Mesothelial cell of epicardium (in vitro differentiated cells): ENCODE measurements at regions not wholly inside any gene's neighbourhood (a gene's known extent, or its start where the extent isn't known, plus 50 kb on each side); places are given as distances from the start of the nearest gene placed in this dataset.

Experiments used
- DNase-seq, 2 experiments: peaks; one replicate each; pipeline ENCODE4 v3.0.0; 2021; ENCODE audit warnings: low spot score in 2 of 2; ENCODE audit not compliant: unreplicated experiment in 2 of 2
- H3K27ac Mint-ChIP-seq: 2 replicates; pipeline ENCODE4 v1.8.0; 2021; ENCODE audit warnings: mixed read lengths
- H3K27me3 Mint-ChIP-seq: 2 replicates; pipeline ENCODE4 v1.8.0; 2021; ENCODE audit warnings: low read depth, mixed read lengths
- H3K36me3 Mint-ChIP-seq: 2 replicates; pipeline ENCODE4 v1.8.0; 2021; ENCODE audit warnings: mixed read lengths
- H3K4me1 Mint-ChIP-seq: 2 replicates; pipeline ENCODE4 v1.8.0; 2021; ENCODE audit warnings: mixed read lengths
- H3K4me3 Mint-ChIP-seq: 2 replicates; pipeline ENCODE4 v1.8.0; 2021; ENCODE audit warnings: mild to moderate bottlenecking, moderate library complexity, mixed read lengths
- H3K9me3 Mint-ChIP-seq: 2 replicates; pipeline ENCODE4 v1.8.0; 2021; ENCODE audit warnings: mixed read lengths
- TF ChIP-seq, protein P1 (sequence below): fragments of 200-600 bp; sonication (generic); IDR thresholded peaks from one replicate; pipeline ENCODE4 v1.5.0; 2021; ENCODE audit warnings: antibody characterized with exemption; ENCODE audit not compliant: unreplicated experiment

DNA sequence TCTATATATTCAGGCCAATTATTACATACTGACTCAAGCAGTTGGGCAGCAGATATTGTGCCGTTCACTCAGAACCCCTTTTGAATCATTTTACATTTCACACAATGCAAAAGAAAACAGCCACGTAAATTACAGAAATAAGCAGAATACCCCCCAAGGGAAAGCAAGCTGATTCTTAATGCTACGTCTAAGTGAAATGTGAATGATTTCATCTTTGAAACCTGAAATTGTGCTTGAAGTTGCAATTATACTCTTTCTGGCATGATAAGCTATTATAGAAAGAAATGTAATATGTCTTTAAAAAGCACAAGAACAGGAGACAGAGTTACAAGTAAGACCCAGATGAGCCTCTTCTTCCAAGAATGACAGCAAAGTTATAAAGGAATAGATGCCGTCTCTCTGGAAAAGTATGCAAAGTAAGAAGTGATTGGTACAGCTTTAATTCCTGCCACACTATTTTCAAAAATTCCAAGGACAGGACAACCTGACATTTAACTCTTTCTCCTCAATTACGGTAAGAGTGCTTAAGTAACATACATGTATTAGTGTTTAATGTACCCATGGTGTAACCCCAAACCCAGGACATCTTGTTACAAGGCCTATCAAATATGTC, 891.5 kb upstream of the ADGRL2 start:
- no peaks in the 10 kb centered on the region for H3K9me3 Mint-ChIP-seq
- H3K27ac Mint-ChIP-seq = peak overlapping the region; percentile 55
- no peaks in the 10 kb centered on the region for H3K27me3 Mint-ChIP-seq
- H3K4me1 Mint-ChIP-seq = peaks cover 34% of the 10 kb centered on the region
- H3K4me3 Mint-ChIP-seq = no peak overlapping the region
- no peaks in the 10 kb centered on the region for H3K36me3 Mint-ChIP-seq
- DNase-seq = no peak
- TF ChIP-seq, protein P1, sequence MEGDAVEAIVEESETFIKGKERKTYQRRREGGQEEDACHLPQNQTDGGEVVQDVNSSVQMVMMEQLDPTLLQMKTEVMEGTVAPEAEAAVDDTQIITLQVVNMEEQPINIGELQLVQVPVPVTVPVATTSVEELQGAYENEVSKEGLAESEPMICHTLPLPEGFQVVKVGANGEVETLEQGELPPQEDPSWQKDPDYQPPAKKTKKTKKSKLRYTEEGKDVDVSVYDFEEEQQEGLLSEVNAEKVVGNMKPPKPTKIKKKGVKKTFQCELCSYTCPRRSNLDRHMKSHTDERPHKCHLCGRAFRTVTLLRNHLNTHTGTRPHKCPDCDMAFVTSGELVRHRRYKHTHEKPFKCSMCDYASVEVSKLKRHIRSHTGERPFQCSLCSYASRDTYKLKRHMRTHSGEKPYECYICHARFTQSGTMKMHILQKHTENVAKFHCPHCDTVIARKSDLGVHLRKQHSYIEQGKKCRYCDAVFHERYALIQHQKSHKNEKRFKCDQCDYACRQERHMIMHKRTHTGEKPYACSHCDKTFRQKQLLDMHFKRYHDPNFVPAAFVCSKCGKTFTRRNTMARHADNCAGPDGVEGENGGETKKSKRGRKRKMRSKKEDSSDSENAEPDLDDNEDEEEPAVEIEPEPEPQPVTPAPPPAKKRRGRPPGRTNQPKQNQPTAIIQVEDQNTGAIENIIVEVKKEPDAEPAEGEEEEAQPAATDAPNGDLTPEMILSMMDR = no peak

DNA sequence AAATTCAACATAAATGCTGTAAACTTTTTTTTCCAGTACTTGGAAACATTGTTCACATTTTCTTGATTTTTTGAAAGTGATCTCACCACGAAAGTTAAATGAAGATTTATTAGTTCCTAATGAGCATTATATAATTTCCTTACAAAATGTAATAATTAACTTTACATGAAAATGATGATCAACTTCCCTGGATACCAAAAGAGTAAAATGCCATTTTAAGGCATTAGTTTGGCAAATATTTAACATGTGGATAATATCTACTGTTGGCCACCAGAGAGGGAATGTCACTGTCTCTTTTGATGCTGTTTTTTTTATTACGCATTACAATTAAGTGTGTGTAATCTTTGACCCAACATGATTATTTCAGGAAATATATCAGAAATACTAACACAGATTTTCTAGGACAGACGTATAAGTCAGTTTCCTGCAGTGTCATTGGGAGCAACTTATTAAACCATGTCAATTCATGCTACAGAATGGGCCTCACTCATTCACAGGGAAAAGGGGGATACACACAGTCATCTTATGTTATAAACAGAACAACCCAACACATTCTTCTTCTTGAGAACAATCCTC, 903.9 kb upstream of the ADGRL2 start:
- no peak for DNase-seq
- no peaks in the 10 kb centered on the region for H3K27me3 Mint-ChIP-seq
- no peak overlapping the region for H3K27ac Mint-ChIP-seq
- no peaks in the 10 kb centered on the region for H3K36me3 Mint-ChIP-seq
- H3K4me1 Mint-ChIP-seq = peaks cover 42% of the 10 kb centered on the region
- TF ChIP-seq, protein P1 = no peak
- peaks cover 5% of the 10 kb centered on the region for H3K9me3 Mint-ChIP-seq
- H3K4me3 Mint-ChIP-seq = no peak overlapping the region

DNA sequence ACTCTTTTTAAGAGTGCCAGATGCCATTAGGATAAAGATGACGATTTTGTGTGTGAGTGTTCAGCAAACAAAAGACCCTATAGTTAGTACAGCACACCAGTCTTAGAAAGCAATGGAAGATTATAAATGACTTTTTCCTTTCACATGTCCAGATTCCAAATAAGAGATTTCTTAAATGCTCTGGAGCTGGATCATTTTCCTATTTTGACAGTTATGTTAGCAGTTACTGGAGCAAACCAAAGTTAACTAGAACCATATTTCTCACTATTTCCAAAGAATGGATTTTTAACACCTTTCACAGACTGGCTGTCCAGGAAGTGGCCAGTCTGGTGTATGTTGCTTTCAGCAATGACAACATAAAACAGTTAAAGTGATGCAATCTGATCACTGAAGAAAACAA, 905.8 kb upstream of the ADGRL2 start:
- Mint-ChIP-seq H3K27ac (peak overlapping the region; percentile 64), H3K9me3 (no peaks in the 10 kb centered on the region), H3K27me3 (no peaks in the 10 kb centered on the region), H3K4me1 (peaks cover 49% of the 10 kb centered on the region), H3K4me3 (no peak overlapping the region), H3K36me3 (no peaks in the 10 kb centered on the region)
- TF ChIP-seq, protein P1 = no peak
- DNase-seq = no peak

DNA sequence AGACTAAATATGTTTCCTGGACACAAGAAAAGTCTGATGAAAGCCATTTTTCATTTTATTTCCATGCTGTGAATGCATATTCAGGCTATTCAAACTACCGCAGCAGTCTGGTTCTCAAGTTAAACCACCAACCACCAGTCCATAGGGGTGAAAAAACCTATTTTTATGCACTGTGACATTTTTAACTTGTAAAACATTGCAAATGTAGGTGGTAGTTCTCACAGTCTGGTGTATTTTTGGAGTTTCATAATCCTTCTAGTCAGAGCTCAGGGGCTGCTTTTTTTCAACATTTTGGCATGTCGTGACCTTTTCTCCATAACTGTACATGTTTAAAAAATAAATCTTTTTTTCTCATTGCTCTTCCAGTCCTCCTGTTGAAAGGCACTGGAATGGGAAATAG, 907.6 kb upstream of the ADGRL2 start:
- Mint-ChIP-seq H3K27ac (peak overlapping the region; percentile 27), H3K27me3 (no peaks in the 10 kb centered on the region), H3K4me3 (peak overlapping the region; percentile 15)

DNA sequence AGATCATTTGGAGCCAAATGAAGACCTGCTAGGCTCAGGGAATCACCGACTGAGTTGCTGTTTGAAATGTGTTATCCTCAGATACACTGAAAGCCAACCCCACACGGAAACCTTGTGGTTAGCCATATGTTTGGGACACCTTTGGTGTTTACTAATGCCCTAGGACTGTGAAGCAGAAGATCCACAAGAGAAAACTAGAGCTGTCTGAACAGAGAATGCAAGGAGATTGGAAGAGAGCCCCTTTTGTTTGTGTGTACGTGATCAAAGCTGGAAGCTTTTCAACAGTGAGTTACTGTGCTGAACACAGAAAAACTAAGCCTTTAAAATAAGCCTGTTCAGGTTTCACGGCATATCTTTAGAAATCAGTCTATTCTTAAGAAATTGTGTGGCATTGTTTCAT, 908.2 kb upstream of the ADGRL2 start:
- Mint-ChIP-seq H3K4me1 (peaks cover 41% of the 10 kb centered on the region), H3K36me3 (no peaks in the 10 kb centered on the region), H3K9me3 (no peaks in the 10 kb centered on the region), H3K27ac (peak overlapping the region; percentile 94), H3K4me3 (no peak overlapping the region), H3K27me3 (no peaks in the 10 kb centered on the region)
- DNase-seq = no peak
- TF ChIP-seq, protein P1 = no peak

More for the DNA sequence above, 907.6 kb upstream of the ADGRL2 start:
- Mint-ChIP-seq H3K4me1 (peaks cover 41% of the 10 kb centered on the region), H3K36me3 (no peaks in the 10 kb centered on the region), H3K9me3 (no peaks in the 10 kb centered on the region)
- no peak for DNase-seq
- TF ChIP-seq, protein P1 = no peak

DNA sequence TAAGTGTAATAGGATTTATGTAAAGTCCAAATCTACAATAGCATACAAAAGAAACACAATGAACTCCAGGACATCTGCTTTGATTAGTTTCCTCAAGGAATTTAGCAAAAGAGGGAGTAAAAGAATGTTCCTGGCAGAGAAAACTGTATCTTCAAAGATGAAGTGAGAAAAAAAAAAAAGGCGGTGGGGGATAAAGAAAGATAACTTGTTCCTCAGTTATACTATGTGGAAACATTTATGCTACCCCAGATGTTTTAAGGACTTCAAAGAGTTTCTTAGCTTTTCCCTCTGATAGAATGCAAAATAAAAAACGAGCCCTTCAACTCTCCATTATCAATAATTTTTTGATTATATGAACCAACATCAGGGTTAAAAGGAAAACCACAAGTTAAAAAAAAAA, 908.9 kb upstream of the ADGRL2 start:
- TF ChIP-seq, protein P1 = no peak
- DNase-seq = no peak
- Mint-ChIP-seq H3K36me3 (no peaks in the 10 kb centered on the region), H3K27me3 (no peaks in the 10 kb centered on the region), H3K27ac (peak overlapping the region; percentile 94), H3K4me3 (no peak overlapping the region), H3K9me3 (no peaks in the 10 kb centered on the region), H3K4me1 (peaks cover 41% of the 10 kb centered on the region)
